K562 (cell line): ENCODE measurements at regions not wholly inside any gene's neighbourhood (a gene's known extent, or its start where the extent isn't known, plus 50 kb on each side); places are given as distances from the start of the nearest gene placed in this dataset.
A peak's percentile ranks its signal among the peaks of the same experiment; 100 is the strongest.

Source experiments
- ATAC-seq: fragments of 200-7000 bp; cut with Tn5 transposase; 3 replicates; pipeline ENCODE4 v1.9.1; 2020; ENCODE audit warnings: moderate library complexity
- BruUV-seq: library from RNA; stranded (reverse); fragments of 400-500 nt; replicated peaks from 2 replicates; lab custom pipeline; 2021; lab: Mats Ljungman, UMichigan
- CTCF ChIA-PET: fragments of 300-600 bp; formaldehyde crosslinking; extraction: SDS; loops from one replicate; lab custom pipeline; 2021; ENCODE audit warnings: low intra/inter-chr PET ratio; lab: Yijun Ruan, JAX
- POLR2A ChIA-PET: fragments of 300-600, 350-650 bp; sonication (Branson Sonifier 250); formaldehyde crosslinking; extraction: SDS; loops from one replicate; lab custom pipeline; 2021; ENCODE audit warnings: antibody characterized with exemption, inconsistent platforms; lab: Yijun Ruan, JAX
- DNase-seq, 4 experiments: peaks; one replicate each; pipeline versions ENCODE4 v3.0.0 to v3.0.0-alpha.2; 2011 to 2018; ENCODE audit warnings: low spot score in 3 of 4, mixed read lengths in 3 of 4; ENCODE audit errors: extremely low read depth in 1 of 4
- FAIRE-seq: peaks from 2 replicates; lab custom pipeline; 2011; peaks lifted over from hg19 to GRCh38; lab: Jason Lieb, UNC
- H2AFZ ChIP-seq: 2 replicates; pipeline ENCODE4 v1.6.0; 2011; ENCODE audit warnings: low read depth, low read length, control low read depth, inconsistent platforms
- H3K27ac ChIP-seq: fragments of 200-600 bp; 3 replicates; pipeline ENCODE4 v1.8.0; 2011; ENCODE audit warnings: low read depth, mild to moderate bottlenecking, control low read depth, inconsistent platforms, low read length, moderate library complexity, mixed read lengths; ENCODE audit errors: extremely low read depth
- H3K27me3 ChIP-seq, 2 experiments: fragments of 300-600 bp in 1 of 2; 2 replicates in 1 of 2; 3 replicates in 1 of 2; pipeline versions ENCODE4 v1.6.0 to v1.8.0; 2011; ENCODE audit warnings: inconsistent platforms in 2 of 2, low read length in 2 of 2, mild to moderate bottlenecking in 1 of 2, mixed read lengths in 1 of 2, moderate library complexity in 1 of 2; ENCODE audit not compliant: control insufficient read depth in 2 of 2, insufficient read depth in 2 of 2
- H3K36me3 ChIP-seq: fragments of 300-600 bp; 3 replicates; pipeline ENCODE4 v1.8.0; 2011; ENCODE audit warnings: mild to moderate bottlenecking, low read length, inconsistent platforms; ENCODE audit not compliant: control insufficient read depth, insufficient read depth
- H3K4me1 ChIP-seq, 2 experiments: fragments of 200-600 bp in 1 of 2; replicated peaks in 1 of 2; 2 replicates in 1 of 2; 3 replicates in 1 of 2; pipeline versions ENCODE4 v1.5.1 to v1.8.0; 2011; ENCODE audit warnings: inconsistent platforms in 2 of 2, low read length in 2 of 2, mild to moderate bottlenecking in 1 of 2, mixed read lengths in 1 of 2, moderate library complexity in 1 of 2; ENCODE audit not compliant: control insufficient read depth in 2 of 2, insufficient read depth in 2 of 2
- H3K4me2 ChIP-seq: 2 replicates; pipeline ENCODE4 v1.6.1; 2011; ENCODE audit warnings: low read length, control low read depth, inconsistent platforms, mixed read lengths; ENCODE audit not compliant: insufficient read depth
- H3K4me3 ChIP-seq: fragments of 200-600 bp; sonication (generic), shearing (Covaris generic); 2 replicates; pipeline ENCODE4 v1.5.1; 2016; ENCODE audit warnings: control low read depth, inconsistent platforms
- H3K79me2 ChIP-seq: fragments of 200-600 bp; 3 replicates; pipeline ENCODE4 v1.8.0; 2011; ENCODE audit warnings: low read length, inconsistent platforms; ENCODE audit not compliant: control insufficient read depth, insufficient read depth
- H3K9ac ChIP-seq, 2 experiments: 2 replicates each; pipeline versions ENCODE4 v1.6.0 to v1.6.1; 2011; ENCODE audit warnings: low read depth in 2 of 2, low read length in 2 of 2, control low read depth in 1 of 2, inconsistent platforms in 1 of 2, mild to moderate bottlenecking in 1 of 2, mixed read lengths in 1 of 2; ENCODE audit not compliant: insufficient read depth in 1 of 2
- H3K9me1 ChIP-seq: one replicate; pipeline ENCODE4 v1.6.0; 2011; ENCODE audit warnings: inconsistent platforms, mild to moderate bottlenecking, low read length, moderate library complexity; ENCODE audit not compliant: control insufficient read depth, insufficient read depth
- H3K9me3 ChIP-seq: replicated peaks from 2 replicates; pipeline ENCODE4 v1.5.1; 2011; ENCODE audit warnings: low read depth, low read length, inconsistent platforms; ENCODE audit not compliant: control insufficient read depth, insufficient read depth
- H4K20me1 ChIP-seq: replicated peaks from 2 replicates; pipeline ENCODE4 v1.6.1; 2011; ENCODE audit warnings: low read length, inconsistent platforms, mixed read lengths; ENCODE audit not compliant: control insufficient read depth, insufficient read depth
- GATAD2A ChIP-seq: fragments of 450-650 bp; IDR thresholded peaks from 2 replicates; pipeline ENCODE4 v1.6.1; 2017
- NELFE ChIP-seq: IDR thresholded peaks from 2 replicates; pipeline ENCODE4 v1.6.1; 2011; ENCODE audit warnings: mild to moderate bottlenecking; ENCODE audit not compliant: insufficient read depth, insufficient read length
- RBM25 ChIP-seq: fragments of 200-400 bp; formaldehyde crosslinking; IDR thresholded peaks from 2 replicates; pipeline ENCODE4 v1.6.1; 2018; ENCODE audit warnings: low read length, low read depth, moderate library complexity; ENCODE audit not compliant: severe bottlenecking
- SMAD2 ChIP-seq: fragments of 150-350 bp; IDR thresholded peaks from 2 replicates; pipeline ENCODE4 v1.6.1; 2014; ENCODE audit warnings: low read depth, mild to moderate bottlenecking, low read length
- TAF15 ChIP-seq: fragments of 200-400 bp; formaldehyde crosslinking; IDR thresholded peaks from 2 replicates; pipeline ENCODE4 v1.6.1; 2017; ENCODE audit warnings: mild to moderate bottlenecking, low read depth, low read length, moderate library complexity
- VEZF1 ChIP-seq: fragments of 200-800 bp; sonication (Bioruptor generic); IDR thresholded peaks from 2 replicates; pipeline ENCODE4 v1.6.1; 2017; ENCODE audit warnings: missing genetic modification characterization, missing compliant biosample characterization
- ZNF24 ChIP-seq: fragments of 450-650 bp; IDR thresholded peaks from 2 replicates; pipeline ENCODE4 v1.6.1; 2016
- WGBS: fragments of 100-300 bp; shearing (Covaris generic); methylation state at CpG from one replicate; pipeline ENCODE4 v1.1.6; 2016; ENCODE audit warnings: low coverage, mixed read lengths; ENCODE audit not compliant: insufficient coverage; ENCODE audit errors: missing lambda C conversion rate; 5-methylcytosine and 5-hydroxymethylcytosine counted together
- in situ Hi-C: fragments of 300-500 bp; cut with MboI; formaldehyde crosslinking; loops from 4 replicates; pipeline ENCODE4 v1.15.0; 2018; ENCODE audit warnings: inconsistent platforms, mixed read lengths
- intact Hi-C: fragments of 100-400 bp; cut with micrococcal nuclease; formaldehyde crosslinking; loops from 2 replicates; pipeline ENCODE4 v1.14.2; 2022

DNA sequence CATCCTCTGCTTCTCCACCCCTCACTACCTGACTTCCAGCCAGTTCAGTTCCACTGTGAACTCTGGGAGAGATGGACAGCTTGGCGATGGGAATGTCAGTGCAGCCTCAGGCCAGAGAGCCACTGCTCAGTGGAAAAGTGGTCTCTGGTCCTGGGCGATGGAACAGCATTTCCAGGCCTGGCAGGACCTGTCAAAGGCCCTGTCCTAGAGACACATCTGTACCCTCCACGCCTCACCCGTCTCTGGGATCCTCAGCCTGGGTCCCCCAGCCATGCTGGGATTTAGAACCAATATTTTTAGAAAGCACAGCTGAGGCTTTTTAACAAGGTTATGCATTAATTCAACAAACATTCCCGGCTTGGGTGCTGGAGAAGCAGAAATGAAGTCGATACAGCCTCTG is 165.7 kb downstream of the MN1 start:
- DNase-seq (no peak), ATAC-seq (no peak), FAIRE-seq (no peak)
- H3K9me3 ChIP-seq = no peaks in the 10 kb centered on the region
- POLR2A ChIA-PET = interaction anchor here (0.6 kb wide), 1 partner anchor 8 kb away, joined by 3 read pairs; no protein-coding TSS in a partner anchor
- no peaks in the 10 kb centered on the region for H3K9me1 ChIP-seq
- TF ChIP-seq TAF15 = no peak
- no peak for TF ChIP-seq RBM25
- no peak for TF ChIP-seq GATAD2A
- no peak for TF ChIP-seq NELFE
- no peaks in the 10 kb centered on the region; the same call in 1 of the 2 replicates for H4K20me1 ChIP-seq
- no peak overlapping the region for H2AFZ ChIP-seq
- H3K79me2 ChIP-seq = no peaks in the 10 kb centered on the region
- H3K27ac ChIP-seq = no peak overlapping the region
- WGBS = 3% methylated on average over 5 of the region's 6 CpGs
- H3K4me1 ChIP-seq = peaks cover 0 to 12% of the 10 kb centered on the region in 2 experiments; a peak in 2 of 5 replicates
- in situ Hi-C loops (no loop called here), intact Hi-C loops (no loop called here)
- BruUV-seq = no TSS peak
- H3K9ac ChIP-seq = no peak overlapping the region
- H3K36me3 ChIP-seq = no peaks in the 10 kb centered on the region
- H3K4me2 ChIP-seq = no peak overlapping the region
- CTCF ChIA-PET = no interaction called here
- H3K4me3 ChIP-seq = no peak overlapping the region
- H3K27me3 ChIP-seq = peaks cover 6 to 33% of the 10 kb centered on the region in 2 experiments; a peak in 4 of 5 replicates

GRCh38 chr22:27636716-27637508 is 164.6 kb downstream of the MN1 start:
- ChIA-PET POLR2A (no interaction called here), CTCF (no interaction called here)
- no TSS peak for BruUV-seq
- no peak overlapping the region for H2AFZ ChIP-seq
- WGBS = 0% methylated on average over 8 of the region's 10 CpGs
- TF ChIP-seq VEZF1 (CRISPR knock-in tag) = no peak
- TF ChIP-seq SMAD2 = no peak
- TF ChIP-seq ZNF24 = peak; percentile 93
- H3K27me3 ChIP-seq = peaks cover 6 to 33% of the 10 kb centered on the region in 2 experiments; a peak in 4 of 5 replicates
- H3K9me1 ChIP-seq = no peaks in the 10 kb centered on the region
- H3K27ac ChIP-seq = no peak overlapping the region
- H3K4me3 ChIP-seq = no peak overlapping the region
- H3K4me1 ChIP-seq = peaks cover 0 to 12% of the 10 kb centered on the region in 2 experiments; a peak in 2 of 5 replicates
- no peak overlapping the region; a peak in 1 of 4 replicates for H3K9ac ChIP-seq
- FAIRE-seq (no peak), DNase-seq (no peak), ATAC-seq (no peak)
- H3K4me2 ChIP-seq = no peak overlapping the region
- no peaks in the 10 kb centered on the region for H3K9me3 ChIP-seq
- in situ Hi-C loops (no loop called here), intact Hi-C loops (no loop called here)
- H3K36me3 ChIP-seq = no peaks in the 10 kb centered on the region
- no peaks in the 10 kb centered on the region; the same call in 1 of the 2 replicates for H4K20me1 ChIP-seq
- H3K79me2 ChIP-seq = no peaks in the 10 kb centered on the region
